Caco-2 (cell line): ENCODE measurements at regions not wholly inside any gene's neighbourhood (a gene's known extent, or its start where the extent isn't known, plus 50 kb on each side); places are given as distances from the start of the nearest gene placed in this dataset.

Experiments
- BruUV-seq: library from RNA; stranded (reverse); fragments of 400-500 nt; replicated peaks from 2 replicates; lab custom pipeline; 2021; lab: Mats Ljungman, UMichigan
- CTCF ChIA-PET: fragments of 300-600 bp; sonication (Branson Sonifier 250); formaldehyde crosslinking; loops from one replicate; lab custom pipeline; 2022; ENCODE audit warnings: antibody characterized with exemption; lab: Charles Lee
- POLR2A ChIA-PET: fragments of 300-600 bp; sonication (Branson Sonifier 250); formaldehyde crosslinking; loops from one replicate; lab custom pipeline; 2022; ENCODE audit warnings: antibody characterized with exemption; lab: Charles Lee
- DNase-seq, 2 experiments: peaks; one replicate each; pipeline versions ENCODE4 v3.0.0 to v3.0.0-alpha.2; 2020 to 2022
- H3K27me3 ChIP-seq: replicated peaks from 2 replicates; pipeline ENCODE4 v1.6.0; 2011; ENCODE audit warnings: low read length; ENCODE audit not compliant: control insufficient read depth, insufficient read depth
- H3K36me3 ChIP-seq: 2 replicates; pipeline ENCODE4 v1.5.1; 2011; ENCODE audit warnings: low read length; ENCODE audit not compliant: control insufficient read depth, insufficient read depth
- H3K4me1 ChIP-seq: fragments of 250-450 bp; sonication (Bioruptor Pico); 2 replicates; pipeline ENCODE4 v1.5.1; 2020; ENCODE audit warnings: mild to moderate bottlenecking
- H3K4me3 ChIP-seq: 2 replicates; pipeline ENCODE4 v1.5.1; 2011; ENCODE audit warnings: low read depth, mild to moderate bottlenecking, control low read depth, low read length
- H3K9me3 ChIP-seq: fragments of 250-450 bp; sonication (Bioruptor Pico); 2 replicates; pipeline ENCODE4 v1.5.1; 2020; ENCODE audit warnings: mild to moderate bottlenecking, moderate library complexity
- H3K27ac Mint-ChIP-seq: one replicate; pipeline ENCODE4 v1.8.0; 2022; ENCODE audit warnings: mixed read lengths; ENCODE audit not compliant: unreplicated experiment
- H3K27me3 Mint-ChIP-seq: one replicate; pipeline ENCODE4 v1.8.0; 2022; ENCODE audit warnings: mixed read lengths; ENCODE audit not compliant: insufficient read depth, unreplicated experiment
- H3K36me3 Mint-ChIP-seq: one replicate; pipeline ENCODE4 v1.8.0; 2022; ENCODE audit warnings: mild to moderate bottlenecking, mixed read lengths; ENCODE audit not compliant: insufficient read depth, unreplicated experiment
- H3K4me1 Mint-ChIP-seq: one replicate; pipeline ENCODE4 v1.8.0; 2022; ENCODE audit warnings: low read depth, mixed read lengths; ENCODE audit not compliant: unreplicated experiment
- H3K4me3 Mint-ChIP-seq: one replicate; pipeline ENCODE4 v1.8.0; 2022; ENCODE audit warnings: mild to moderate bottlenecking, moderate library complexity, mixed read lengths; ENCODE audit not compliant: unreplicated experiment
- H3K9me3 Mint-ChIP-seq: one replicate; pipeline ENCODE4 v1.8.0; 2022; ENCODE audit warnings: mixed read lengths; ENCODE audit not compliant: unreplicated experiment
- CTCF ChIP-seq, 2 experiments: fragments of 200-600 bp in 1 of 2; IDR thresholded peaks; 1 replicate in 1 of 2; 2 replicates in 1 of 2; pipeline versions ENCODE4 v1.5.1 to v1.8.0; 2011 to 2022; ENCODE audit warnings: antibody characterized with exemption in 1 of 2, control low read depth in 1 of 2, inconsistent platforms in 1 of 2, low read depth in 1 of 2, low read length in 1 of 2, mild to moderate bottlenecking in 1 of 2, moderate library complexity in 1 of 2; ENCODE audit not compliant: insufficient read depth in 1 of 2, severe bottlenecking in 1 of 2, unreplicated experiment in 1 of 2
- intact Hi-C: fragments of 100-400 bp; cut with micrococcal nuclease; formaldehyde crosslinking; loops from one replicate; pipeline ENCODE4 v1.10.0; 2022; ENCODE audit not compliant: unreplicated experiment

GRCh38 chr5:143694357-143694756 lies 117.6 kb upstream of the HMHB1 start:
- no peak for TF ChIP-seq CTCF (IDR thresholded peaks at IDR 0.05; ENCODE audit: insufficient read depth in 1 of 2, low read depth in 1 of 2, low read length in 1 of 2, severe bottlenecking in 1 of 2, unreplicated experiment in 1 of 2)
- H3K27me3 Mint-ChIP-seq, result no peaks in the 10 kb centered on the region
- H3K9me3 ChIP-seq, result 0 out of 2 replicates have a peak, but pooled peaks cover 5% of the 10 kb centered on the region
- peaks cover 18% of the 10 kb centered on the region for H3K9me3 Mint-ChIP-seq
- ChIA-PET POLR2A (no interaction called here), CTCF (no interaction called here)
- no peaks in the 10 kb centered on the region for H3K4me1 Mint-ChIP-seq
- no peak overlapping the region for H3K4me3 ChIP-seq
- no peak for DNase-seq
- H3K36me3 Mint-ChIP-seq, result no peaks in the 10 kb centered on the region
- H3K4me1 ChIP-seq, result 0 out of 2 replicates have a peak, but pooled peaks cover 4% of the 10 kb centered on the region
- BruUV-seq, result no TSS peak
- no peaks in the 10 kb centered on the region for H3K36me3 ChIP-seq
- H3K4me3 Mint-ChIP-seq, result no peak overlapping the region
- no peak overlapping the region for H3K27ac Mint-ChIP-seq
- intact Hi-C loops, result no loop called here
- no peaks in the 10 kb centered on the region for H3K27me3 ChIP-seq

- no peak for TF ChIP-seq CTCF (IDR thresholded peaks at IDR 0.05; ENCODE audit: insufficient read depth in 1 of 2, low read depth in 1 of 2, low read length in 1 of 2, severe bottlenecking in 1 of 2, unreplicated experiment in 1 of 2)
- Histone ChIP-seq H3K4me3 (no peak overlapping the region), H3K36me3 (no peaks in the 10 kb centered on the region), H3K27me3 (no peaks in the 10 kb centered on the region), H3K4me1 (0 out of 2 replicates have a peak, but pooled peaks cover 4% of the 10 kb centered on the region), H3K9me3 (0 out of 2 replicates have a peak, but pooled peaks cover 5% of the 10 kb centered on the region)
- BruUV-seq, result no TSS peak
- H3K27me3 Mint-ChIP-seq, result no peaks in the 10 kb centered on the region
- ChIA-PET POLR2A (no interaction called here), CTCF (no interaction called here)
- H3K9me3 Mint-ChIP-seq, result peaks cover 24% of the 10 kb centered on the region
- H3K36me3 Mint-ChIP-seq, result no peaks in the 10 kb centered on the region
- no peak overlapping the region for H3K27ac Mint-ChIP-seq
- DNase-seq, result no peak
- no peaks in the 10 kb centered on the region for H3K4me1 Mint-ChIP-seq
- no peak overlapping the region for H3K4me3 Mint-ChIP-seq
- intact Hi-C loops, result no loop called here
Measured at GRCh38 chr5:143693651-143694252, 118.2 kb upstream of the HMHB1 start.

DNA sequence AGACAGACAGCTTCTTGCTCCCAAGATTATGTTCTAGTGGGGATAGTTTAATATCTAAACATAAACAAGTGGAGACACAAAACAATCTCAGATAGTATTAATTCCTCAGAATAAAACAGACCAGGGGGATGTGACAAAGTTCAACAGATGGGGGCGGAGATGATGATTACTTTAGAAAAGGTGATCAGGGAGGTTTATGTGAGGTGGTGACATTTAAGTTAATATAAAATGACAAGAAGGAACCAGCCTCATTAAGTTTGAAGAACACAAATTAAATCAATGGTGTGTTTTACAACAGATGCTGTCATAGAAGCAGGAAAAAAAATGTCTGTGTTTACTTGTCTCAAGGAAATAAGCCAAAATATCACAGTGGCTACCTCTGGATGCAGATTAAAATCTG lies 119.6 kb upstream of the HMHB1 start:
- ChIA-PET POLR2A (no interaction called here), CTCF (no interaction called here)
- Histone ChIP-seq H3K4me3 (no peak overlapping the region), H3K4me1 (0 out of 2 replicates have a peak, but pooled peaks cover 4% of the 10 kb centered on the region), H3K36me3 (no peaks in the 10 kb centered on the region), H3K9me3 (0 out of 2 replicates have a peak, but pooled peaks cover 5% of the 10 kb centered on the region), H3K27me3 (no peaks in the 10 kb centered on the region)
- TF ChIP-seq CTCF (IDR thresholded peaks at IDR 0.05; ENCODE audit: insufficient read depth in 1 of 2, low read depth in 1 of 2, low read length in 1 of 2, severe bottlenecking in 1 of 2, unreplicated experiment in 1 of 2), result no peak
- intact Hi-C loops, result no loop called here
- H3K4me3 Mint-ChIP-seq, result no peak overlapping the region
- no peaks in the 10 kb centered on the region for H3K4me1 Mint-ChIP-seq
- no TSS peak for BruUV-seq
- no peaks in the 10 kb centered on the region for H3K27me3 Mint-ChIP-seq
- H3K27ac Mint-ChIP-seq, result no peak overlapping the region
- no peaks in the 10 kb centered on the region for H3K36me3 Mint-ChIP-seq
- DNase-seq, result no peak
- H3K9me3 Mint-ChIP-seq, result peaks cover 24% of the 10 kb centered on the region
